NCI-H226 (cell line): ENCODE measurements at regions not wholly inside any gene's neighbourhood (a gene's known extent, or its start where the extent isn't known, plus 50 kb on each side); places are given as distances from the start of the nearest gene placed in this dataset.

Experiments
- DNase-seq: peaks from one replicate; pipeline ENCODE4 v3.0.0-alpha.2; 2015

GRCh38 chr4:146998157-146998556, 52.5 kb upstream of the TTC29 start:
- DNase-seq, result no peak

- DNase-seq, result no peak
These were observed 58.5 kb upstream of the TTC29 start for GRCh38 chr4:147003956-147004809.

- DNase-seq, result no peak
These were observed 60.6 kb upstream of the TTC29 start for GRCh38 chr4:147006229-147006628.

- DNase-seq, result no peak
These were observed 64.2 kb upstream of the TTC29 start for GRCh38 chr4:147009875-147010274.

GRCh38 chr4:147011411-147011810, 65.7 kb upstream of the TTC29 start:
- DNase-seq, result no peak

- no peak for DNase-seq
These were observed 66.5 kb upstream of the TTC29 start for GRCh38 chr4:147012059-147012707.

- DNase-seq, result no peak
These were observed 69.3 kb upstream of the TTC29 start for GRCh38 chr4:147014946-147015345.

GRCh38 chr4:147015491-147015890, 69.8 kb upstream of the TTC29 start:
- no peak for DNase-seq

GRCh38 chr4:147017081-147017480, 71.4 kb upstream of the TTC29 start:
- no peak for DNase-seq

GRCh38 chr4:147019091-147019490, 73.4 kb upstream of the TTC29 start:
- peak; percentile 34 for DNase-seq

- DNase-seq, result no peak
These were observed 74.8 kb upstream of the TTC29 start for GRCh38 chr4:147020456-147020855.

- DNase-seq, result no peak
These were observed 79.4 kb upstream of the TTC29 start for GRCh38 chr4:147025042-147025441.

GRCh38 chr4:147029296-147029695, 83.6 kb upstream of the TTC29 start:
- DNase-seq, result no peak

GRCh38 chr4:147034372-147034771, 88.7 kb upstream of the TTC29 start:
- no peak for DNase-seq

- no peak for DNase-seq
These were observed 91.4 kb upstream of the TTC29 start for GRCh38 chr4:147037069-147037468.

GRCh38 chr4:147039976-147040575, 94.4 kb upstream of the TTC29 start:
- no peak for DNase-seq

GRCh38 chr4:147040874-147041273, 95.2 kb upstream of the TTC29 start:
- DNase-seq, result no peak

- no peak for DNase-seq
These were observed 95.7 kb upstream of the TTC29 start for GRCh38 chr4:147041376-147041775.

GRCh38 chr4:147042046-147042445, 96.4 kb upstream of the TTC29 start:
- DNase-seq, result no peak

GRCh38 chr4:147044241-147044640, 98.6 kb upstream of the TTC29 start:
- no peak for DNase-seq

- DNase-seq, result no peak
These were observed 104.3 kb upstream of the TTC29 start for GRCh38 chr4:147049946-147050345.

GRCh38 chr4:147050356-147050765, 104.7 kb upstream of the TTC29 start:
- DNase-seq, result peak; percentile 87

- DNase-seq, result peak; percentile 16
These were observed 106.7 kb upstream of the TTC29 start for GRCh38 chr4:147052361-147052760.
